PC-3 (cell line): ENCODE measurements at regions not wholly inside any gene's neighbourhood (a gene's known extent, or its start where the extent isn't known, plus 50 kb on each side); places are given as distances from the start of the nearest gene placed in this dataset.

Experiments
- ATAC-seq: fragments of 200-7000 bp; cut with Tn5 transposase; 2 replicates; pipeline ENCODE4 v1.9.1; 2020; ENCODE audit warnings: mild to moderate bottlenecking, moderate library complexity
- BruUV-seq: library from RNA; stranded (reverse); fragments of 400-500 nt; replicated peaks from 2 replicates; lab custom pipeline; 2021; lab: Mats Ljungman, UMichigan
- CTCF ChIA-PET: fragments of 300-600 bp; sonication (Branson Sonifier 250); formaldehyde crosslinking; loops from one replicate; lab custom pipeline; 2022; ENCODE audit warnings: antibody characterized with exemption; lab: Charles Lee
- POLR2A ChIA-PET: fragments of 300-600 bp; sonication (Branson Sonifier 250); formaldehyde crosslinking; loops from one replicate; lab custom pipeline; 2022; ENCODE audit warnings: antibody characterized with exemption; ENCODE audit not compliant: unreplicated experiment; lab: Charles Lee
- DNase-seq: peaks from one replicate; pipeline ENCODE4 v3.0.0-alpha.2; 2015
- H2AFZ ChIP-seq: fragments of 300-600 bp; sonication (generic); 2 replicates; pipeline ENCODE4 v1.6.0; 2016; ENCODE audit warnings: antibody characterized with exemption, low read length
- H3F3A ChIP-seq: fragments of 300-600 bp; sonication (generic); one replicate; pipeline ENCODE4 v1.6.0; 2017; ENCODE audit warnings: antibody characterized with exemption, low read length, control low read depth, mild to moderate bottlenecking; ENCODE audit not compliant: unreplicated experiment
- H3K27ac ChIP-seq: fragments of 300-600 bp; sonication (generic); 2 replicates; pipeline ENCODE4 v1.5.1; 2016; ENCODE audit warnings: mild to moderate bottlenecking, low read length
- H3K27me3 ChIP-seq: fragments of 300-600 bp; sonication (generic); 2 replicates; pipeline ENCODE4 v1.6.1; 2016; ENCODE audit warnings: low read length, mixed read lengths
- H3K36me3 ChIP-seq: fragments of 300-600 bp; sonication (generic); 2 replicates; pipeline ENCODE4 v1.6.1; 2016; ENCODE audit warnings: low read depth, mixed run types, low read length, mixed read lengths
- H3K4me1 ChIP-seq: fragments of 300-600 bp; sonication (generic); 2 replicates; pipeline ENCODE4 v1.5.1; 2016; ENCODE audit warnings: low read length; ENCODE audit not compliant: insufficient read depth
- H3K4me2 ChIP-seq: fragments of 300-600 bp; sonication (generic); 2 replicates; pipeline ENCODE4 v1.6.0; 2016; ENCODE audit warnings: low read length
- H3K4me3 ChIP-seq: fragments of 300-600 bp; sonication (generic); 2 replicates; pipeline ENCODE4 v1.5.1; 2016; ENCODE audit warnings: mild to moderate bottlenecking, low read length, mixed read lengths
- H3K79me2 ChIP-seq: fragments of 300-600 bp; sonication (generic); 2 replicates; pipeline ENCODE4 v1.6.1; 2017; ENCODE audit warnings: low read length, mixed read lengths
- H3K9ac ChIP-seq: fragments of 300-600 bp; sonication (generic); 2 replicates; pipeline ENCODE4 v1.6.0; 2016; ENCODE audit warnings: mild to moderate bottlenecking, low read length
- H3K9me2 ChIP-seq: fragments of 300-600 bp; sonication (generic); replicated peaks from 2 replicates; pipeline ENCODE4 v1.6.1; 2016; ENCODE audit warnings: mixed run types, low read length, mixed read lengths
- H3K9me3 ChIP-seq: fragments of 300-600 bp; sonication (generic); 2 replicates; pipeline ENCODE4 v1.6.1; 2016; ENCODE audit warnings: low read length, mixed read lengths
- H4K20me1 ChIP-seq: fragments of 300-600 bp; sonication (generic); 2 replicates; pipeline ENCODE4 v1.6.1; 2016; ENCODE audit warnings: low read length, mixed read lengths
- EZH2 ChIP-seq: fragments of 300-600 bp; sonication (generic); IDR thresholded peaks from one replicate; pipeline ENCODE4 v1.6.1; 2017; ENCODE audit warnings: antibody characterized with exemption, mild to moderate bottlenecking, low read length; ENCODE audit not compliant: unreplicated experiment
- EZH2phosphoT487 ChIP-seq: fragments of 300-600 bp; sonication (generic); IDR thresholded peaks from 2 replicates; pipeline ENCODE4 v1.6.1; 2018; ENCODE audit warnings: mild to moderate bottlenecking, antibody characterized with exemption, low read length, borderline replicate concordance
- intact Hi-C: fragments of 100-400 bp; cut with micrococcal nuclease; formaldehyde crosslinking; loops from 2 replicates; pipeline ENCODE4 v1.9.0; 2023
- TF ChIP-seq, protein P1 (sequence below): fragments of 300-600 bp; sonication (generic); conservative IDR thresholded peaks from 2 replicates; pipeline ENCODE4 v1.5.1; 2017; ENCODE audit warnings: antibody characterized with exemption, low read depth, mild to moderate bottlenecking, low read length

DNA sequence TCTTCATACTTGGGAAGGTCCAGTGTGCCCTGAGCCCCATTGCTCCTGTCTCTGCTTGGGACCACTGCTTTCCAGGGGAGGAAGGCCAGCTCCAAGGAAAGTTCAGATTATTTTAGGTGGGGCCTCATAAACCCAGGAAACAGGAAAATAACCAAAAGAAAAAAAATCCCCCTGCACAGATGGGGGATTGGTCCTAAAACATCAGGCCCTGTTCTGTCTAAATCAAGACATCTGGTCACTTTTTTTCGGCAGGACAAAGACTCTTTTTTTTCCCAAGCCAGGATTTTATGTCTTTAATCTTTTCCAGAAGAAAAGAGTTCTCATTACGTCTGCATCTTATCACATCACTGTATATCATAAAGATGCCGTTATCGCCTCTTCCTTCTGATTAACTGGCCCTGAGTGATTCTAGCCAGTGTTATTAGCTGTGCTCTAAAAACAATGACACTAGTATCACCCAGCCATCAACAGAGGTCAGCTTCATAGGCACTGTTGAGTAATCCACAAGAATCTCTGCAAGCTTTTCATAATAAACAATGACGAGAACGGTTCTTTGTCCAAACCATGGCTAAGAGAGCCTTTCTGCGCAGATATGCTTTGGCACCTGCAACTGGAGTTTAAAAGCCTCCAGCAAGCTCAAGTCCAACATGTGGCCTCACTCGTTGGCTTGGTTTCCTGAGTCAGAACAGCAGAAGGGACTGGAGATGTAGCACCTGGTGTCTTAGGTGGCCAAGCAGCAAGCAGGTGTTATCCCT is 138.2 kb downstream of the VAPA start:
- H3K4me1 ChIP-seq: peaks cover under 1% of the 10 kb centered on the region
- no TSS peak for BruUV-seq
- no peak for TF ChIP-seq EZH2
- TF ChIP-seq EZH2phosphoT487: no peak
- TF ChIP-seq, protein P1, sequence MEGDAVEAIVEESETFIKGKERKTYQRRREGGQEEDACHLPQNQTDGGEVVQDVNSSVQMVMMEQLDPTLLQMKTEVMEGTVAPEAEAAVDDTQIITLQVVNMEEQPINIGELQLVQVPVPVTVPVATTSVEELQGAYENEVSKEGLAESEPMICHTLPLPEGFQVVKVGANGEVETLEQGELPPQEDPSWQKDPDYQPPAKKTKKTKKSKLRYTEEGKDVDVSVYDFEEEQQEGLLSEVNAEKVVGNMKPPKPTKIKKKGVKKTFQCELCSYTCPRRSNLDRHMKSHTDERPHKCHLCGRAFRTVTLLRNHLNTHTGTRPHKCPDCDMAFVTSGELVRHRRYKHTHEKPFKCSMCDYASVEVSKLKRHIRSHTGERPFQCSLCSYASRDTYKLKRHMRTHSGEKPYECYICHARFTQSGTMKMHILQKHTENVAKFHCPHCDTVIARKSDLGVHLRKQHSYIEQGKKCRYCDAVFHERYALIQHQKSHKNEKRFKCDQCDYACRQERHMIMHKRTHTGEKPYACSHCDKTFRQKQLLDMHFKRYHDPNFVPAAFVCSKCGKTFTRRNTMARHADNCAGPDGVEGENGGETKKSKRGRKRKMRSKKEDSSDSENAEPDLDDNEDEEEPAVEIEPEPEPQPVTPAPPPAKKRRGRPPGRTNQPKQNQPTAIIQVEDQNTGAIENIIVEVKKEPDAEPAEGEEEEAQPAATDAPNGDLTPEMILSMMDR: no peak
- ATAC-seq (no peak), DNase-seq (no peak)
- intact Hi-C loops: no loop called here
- no peak overlapping the region for H3K4me2 ChIP-seq
- H3K79me2 ChIP-seq: no peaks in the 10 kb centered on the region
- H3K27me3 ChIP-seq: peaks cover 22% of the 10 kb centered on the region
- no peak overlapping the region for H2AFZ ChIP-seq
- H3K4me3 ChIP-seq: no peak overlapping the region
- no peaks in the 10 kb centered on the region for H3F3A ChIP-seq
- H3K9me3 ChIP-seq: no peaks in the 10 kb centered on the region
- ChIA-PET CTCF (no interaction called here), POLR2A (no interaction called here)
- H3K9ac ChIP-seq: no peak overlapping the region
- no peaks in the 10 kb centered on the region for H4K20me1 ChIP-seq
- H3K9me2 ChIP-seq: no peaks in the 10 kb centered on the region; the same call in 1 of the 2 replicates
- H3K36me3 ChIP-seq: no peaks in the 10 kb centered on the region
- H3K27ac ChIP-seq: no peak overlapping the region

DNA sequence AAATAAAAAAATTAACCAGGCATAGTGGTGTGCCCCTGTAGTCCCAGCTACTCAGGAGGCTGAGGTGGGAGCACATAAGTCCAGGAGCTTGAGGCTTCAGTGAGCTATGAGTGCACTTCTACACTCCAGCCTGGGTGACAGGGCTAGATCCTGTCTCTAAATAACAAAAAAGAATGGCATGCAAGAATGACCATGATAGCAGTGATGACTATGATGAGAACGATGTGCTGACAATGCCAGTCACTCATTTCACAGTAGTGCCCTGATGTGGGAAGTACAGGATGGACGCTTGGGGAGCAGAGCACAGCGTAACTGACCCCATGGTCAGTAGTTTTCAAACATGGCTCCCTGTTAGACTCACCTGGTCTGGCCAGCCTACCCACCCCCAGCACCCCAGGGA is 139.1 kb downstream of the VAPA start:
- H3K9me2 ChIP-seq: no peaks in the 10 kb centered on the region; the same call in 1 of the 2 replicates
- H3K9ac ChIP-seq: no peak overlapping the region
- CTCF ChIA-PET: no interaction called here
- no peaks in the 10 kb centered on the region for H3F3A ChIP-seq
- no peaks in the 10 kb centered on the region for H4K20me1 ChIP-seq
- H3K79me2 ChIP-seq: no peaks in the 10 kb centered on the region
- H3K36me3 ChIP-seq: no peaks in the 10 kb centered on the region
- TF ChIP-seq EZH2phosphoT487 (no peak), EZH2 (no peak)
- TF ChIP-seq, protein P1: no peak
- H3K9me3 ChIP-seq: no peaks in the 10 kb centered on the region
- no peak overlapping the region for H3K4me2 ChIP-seq
- DNase-seq (no peak), ATAC-seq (no peak)
- H2AFZ ChIP-seq: no peak overlapping the region
- peaks cover 9% of the 10 kb centered on the region for H3K4me1 ChIP-seq
- BruUV-seq: no TSS peak
- POLR2A ChIA-PET: no interaction called here
- intact Hi-C loops: no loop called here
- peaks cover 14% of the 10 kb centered on the region for H3K27me3 ChIP-seq
- H3K4me3 ChIP-seq: no peak overlapping the region
- no peak overlapping the region for H3K27ac ChIP-seq

DNA sequence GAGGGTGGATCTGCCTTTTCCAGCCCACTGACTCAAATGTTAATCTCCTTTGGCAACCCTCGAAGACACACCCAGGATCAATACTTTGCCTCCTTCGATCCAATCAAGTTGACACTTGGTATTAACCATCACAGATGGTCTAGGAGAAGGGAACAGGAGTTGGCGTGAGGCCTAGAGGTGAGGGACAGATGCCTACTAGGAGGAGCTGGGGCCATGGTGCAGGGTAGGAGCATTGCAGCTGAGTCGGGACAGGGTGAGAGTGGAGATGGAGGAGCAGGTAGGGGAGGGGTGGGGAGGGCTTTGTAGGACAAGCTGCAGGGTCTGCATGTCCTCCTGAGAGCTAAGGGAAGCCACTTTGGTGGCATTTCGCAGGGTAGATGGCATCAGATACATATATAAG is 140.0 kb downstream of the VAPA start:
- no TSS peak for BruUV-seq
- H3K9me2 ChIP-seq: no peaks in the 10 kb centered on the region; the same call in 1 of the 2 replicates
- H3K27me3 ChIP-seq: peaks cover 4% of the 10 kb centered on the region; the same call in 1 of the 2 replicates
- no peaks in the 10 kb centered on the region for H3K9me3 ChIP-seq
- H3K4me3 ChIP-seq: no peak overlapping the region
- H3F3A ChIP-seq: no peaks in the 10 kb centered on the region
- no peak overlapping the region for H2AFZ ChIP-seq
- POLR2A ChIA-PET: no interaction called here
- no peak overlapping the region for H3K27ac ChIP-seq
- no peaks in the 10 kb centered on the region for H3K79me2 ChIP-seq
- DNase-seq (no peak), ATAC-seq (no peak)
- no peak overlapping the region for H3K4me2 ChIP-seq
- H3K9ac ChIP-seq: no peak overlapping the region
- no peaks in the 10 kb centered on the region for H4K20me1 ChIP-seq
- CTCF ChIA-PET: no interaction called here
- peaks cover 19% of the 10 kb centered on the region for H3K4me1 ChIP-seq
- TF ChIP-seq, protein P1: no peak
- TF ChIP-seq EZH2 (no peak), EZH2phosphoT487 (no peak)
- no peaks in the 10 kb centered on the region for H3K36me3 ChIP-seq
- intact Hi-C loops: no loop called here
